ENCODE measurements at regions not wholly inside any gene's neighbourhood (a gene's known extent, or its start where the extent isn't known, plus 50 kb on each side); places are given as distances from the start of the nearest gene placed in this dataset.

DNA sequence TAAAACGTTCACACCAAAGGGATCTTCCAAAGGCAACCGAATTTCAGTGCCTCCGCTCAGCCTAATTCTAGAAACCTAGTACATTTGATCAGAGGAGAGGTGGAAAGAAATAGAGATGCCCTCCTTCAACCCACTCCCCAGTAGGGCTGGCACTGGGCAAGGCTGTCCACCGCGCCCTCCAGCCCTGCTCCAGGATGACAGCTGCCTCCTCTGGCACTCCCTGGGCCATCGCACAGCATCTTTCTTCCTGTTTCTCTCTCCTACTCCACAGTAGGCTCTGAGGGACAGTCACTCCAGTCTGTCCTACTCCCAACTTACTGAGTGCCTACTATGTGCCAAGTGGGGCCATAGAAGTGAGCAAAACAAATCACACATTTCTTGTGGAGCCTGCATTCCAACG is 226.2 kb downstream of the SKIDA1 start:
- TF ChIP-seq CTCF (IDR thresholded peaks at IDR 0.05 in 8 of 11, conservative IDR thresholded peaks at IDR 0.05 in 3 of 11) (no peak), POLR2AphosphoS5 (IDR thresholded peaks at IDR 0.05) (no peak), POLR2A (IDR thresholded peaks at IDR 0.05) (no peak)
